ENCODE measurements at regions not wholly inside any gene's neighbourhood (a gene's known extent, or its start where the extent isn't known, plus 50 kb on each side); places are given as distances from the start of the nearest gene placed in this dataset.

GRCh38 chr6:126812651-126813050, 305.8 kb upstream of the RSPO3 start:
- Histone ChIP-seq H3K4me2 (ENCODE audit: low read length) (no peak overlapping the region), H3K36me3 (ENCODE audit: control insufficient read depth in 1 of 2, insufficient read depth in 2 of 2, low read length in 2 of 2) (no peaks in the 10 kb centered on the region), H3K9me2 (ENCODE audit: insufficient read depth) (no peaks in the 10 kb centered on the region), H3K9ac (ENCODE audit: low read length) (no peak overlapping the region), H3K4me3 (replicated peaks in 1 of 2; ENCODE audit: low read depth in 1 of 2, low read length in 2 of 2) (no peak overlapping the region), H3K79me2 (ENCODE audit: insufficient read depth, low read length) (no peaks in the 10 kb centered on the region), H3K9me3 (ENCODE audit: control insufficient read depth in 1 of 2, insufficient read depth in 1 of 2, low read depth in 1 of 2, low read length in 2 of 2) (no peaks in the 10 kb centered on the region), H3K4me1 (ENCODE audit: control insufficient read depth in 1 of 2, insufficient read depth in 2 of 2, low read length in 2 of 2) (no peaks in the 10 kb centered on the region), H4K20me1 (ENCODE audit: insufficient read depth) (no peaks in the 10 kb centered on the region), H2AFZ (ENCODE audit: low read depth, low read length, poor library complexity, severe bottlenecking) (no peak overlapping the region), H3K27ac (ENCODE audit: low read depth, low read length) (no peak overlapping the region), H3K27me3 (ENCODE audit: insufficient read depth, low read length) (peaks cover 26% of the 10 kb centered on the region)
- BruUV-seq (replicated peaks): no TSS peak
- RAD21 ChIA-PET (ENCODE audit: low non-redundant PET in 1 of 2, low total read pairs in 2 of 2, uncharacterized antibody in 2 of 2, unreplicated experiment in 2 of 2): no interaction called here
- intact Hi-C loops (cut with micrococcal nuclease): no loop called here
- DNase-seq (ENCODE audit: low read depth, low spot score): no peak
- no peak for ATAC-seq
- CTCF ChIA-PET: interaction anchor here (1.3 to 1.9 kb wide), 2 partner anchors 9 to 287 kb away, joined by 4 to 11 read pairs; no protein-coding TSS in a partner anchor
- POLR2A ChIA-PET: no interaction called here
- TF ChIP-seq YY1 (IDR thresholded peaks at IDR 0.05; ENCODE audit: extremely low read depth, insufficient replicate concordance, low read depth, low read length) (no peak), ZNF274 (IDR thresholded peaks at IDR 0.05; ENCODE audit: low read depth, low read length) (no peak), JUND (IDR thresholded peaks at IDR 0.05) (no peak), POLR2AphosphoS5 (IDR thresholded peaks at IDR 0.05; ENCODE audit: low read depth, low read length) (no peak), EZH2phosphoT487 (IDR thresholded peaks at IDR 0.05; ENCODE audit: borderline replicate concordance) (no peak), SIN3A (IDR thresholded peaks at IDR 0.05; ENCODE audit: low read depth) (no peak), MAX (IDR thresholded peaks at IDR 0.05) (no peak), CTCF (IDR thresholded peaks at IDR 0.05 in 2 of 3, conservative IDR thresholded peaks at IDR 0.05 in 1 of 3; ENCODE audit: borderline replicate concordance in 1 of 3, insufficient read depth in 1 of 3, low read depth in 2 of 3, low read length in 2 of 3) (no peak), CBX3 (IDR thresholded peaks at IDR 0.05; ENCODE audit: low read depth) (no peak), SP1 (IDR thresholded peaks at IDR 0.05; ENCODE audit: low read depth) (no peak)
- TF ChIP-seq, protein P1, sequence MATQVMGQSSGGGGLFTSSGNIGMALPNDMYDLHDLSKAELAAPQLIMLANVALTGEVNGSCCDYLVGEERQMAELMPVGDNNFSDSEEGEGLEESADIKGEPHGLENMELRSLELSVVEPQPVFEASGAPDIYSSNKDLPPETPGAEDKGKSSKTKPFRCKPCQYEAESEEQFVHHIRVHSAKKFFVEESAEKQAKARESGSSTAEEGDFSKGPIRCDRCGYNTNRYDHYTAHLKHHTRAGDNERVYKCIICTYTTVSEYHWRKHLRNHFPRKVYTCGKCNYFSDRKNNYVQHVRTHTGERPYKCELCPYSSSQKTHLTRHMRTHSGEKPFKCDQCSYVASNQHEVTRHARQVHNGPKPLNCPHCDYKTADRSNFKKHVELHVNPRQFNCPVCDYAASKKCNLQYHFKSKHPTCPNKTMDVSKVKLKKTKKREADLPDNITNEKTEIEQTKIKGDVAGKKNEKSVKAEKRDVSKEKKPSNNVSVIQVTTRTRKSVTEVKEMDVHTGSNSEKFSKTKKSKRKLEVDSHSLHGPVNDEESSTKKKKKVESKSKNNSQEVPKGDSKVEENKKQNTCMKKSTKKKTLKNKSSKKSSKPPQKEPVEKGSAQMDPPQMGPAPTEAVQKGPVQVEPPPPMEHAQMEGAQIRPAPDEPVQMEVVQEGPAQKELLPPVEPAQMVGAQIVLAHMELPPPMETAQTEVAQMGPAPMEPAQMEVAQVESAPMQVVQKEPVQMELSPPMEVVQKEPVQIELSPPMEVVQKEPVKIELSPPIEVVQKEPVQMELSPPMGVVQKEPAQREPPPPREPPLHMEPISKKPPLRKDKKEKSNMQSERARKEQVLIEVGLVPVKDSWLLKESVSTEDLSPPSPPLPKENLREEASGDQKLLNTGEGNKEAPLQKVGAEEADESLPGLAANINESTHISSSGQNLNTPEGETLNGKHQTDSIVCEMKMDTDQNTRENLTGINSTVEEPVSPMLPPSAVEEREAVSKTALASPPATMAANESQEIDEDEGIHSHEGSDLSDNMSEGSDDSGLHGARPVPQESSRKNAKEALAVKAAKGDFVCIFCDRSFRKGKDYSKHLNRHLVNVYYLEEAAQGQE (IDR thresholded peaks at IDR 0.05; ENCODE audit: low read depth): no peak
